Endothelial cell of umbilical vein (primary cell): ENCODE measurements at regions not wholly inside any gene's neighbourhood (a gene's known extent, or its start where the extent isn't known, plus 50 kb on each side); places are given as distances from the start of the nearest gene placed in this dataset.

ENCODE experiments used
- BruUV-seq: library from RNA; stranded (reverse); fragments of 400-500 nt; replicated peaks from 2 replicates; lab custom pipeline; 2021; lab: Mats Ljungman, UMichigan
- CTCF ChIA-PET: fragments of 300-600, 350-600 bp; sonication (Branson Sonifier 250); formaldehyde crosslinking; loops from one replicate; lab custom pipeline; 2021; ENCODE audit warnings: antibody characterized with exemption, inconsistent platforms; lab: Charles Lee
- POLR2A ChIA-PET: fragments of 300-600, 350-600 bp; sonication (Branson Sonifier 250); formaldehyde crosslinking; loops from one replicate; lab custom pipeline; 2021; ENCODE audit warnings: antibody characterized with exemption, inconsistent platforms; lab: Charles Lee
- DNase-seq: peaks from one replicate; pipeline ENCODE4 v3.0.0-alpha.2; 2011; ENCODE audit warnings: low read depth, low spot score
- FAIRE-seq: peaks from 2 replicates; lab custom pipeline; 2011; peaks lifted over from hg19 to GRCh38; lab: Jason Lieb, UNC
- H2AFZ ChIP-seq: 2 replicates; pipeline ENCODE4 v1.6.0; 2012; ENCODE audit warnings: low read depth, low read length, control low read depth, inconsistent platforms
- H3K27ac ChIP-seq: 2 replicates; pipeline ENCODE4 v1.5.1; 2011; ENCODE audit warnings: low read depth, mild to moderate bottlenecking, control low read depth, low read length, moderate library complexity; ENCODE audit not compliant: insufficient read depth
- H3K27me3 ChIP-seq, 2 experiments: 2 replicates each; pipeline versions ENCODE4 v1.6.0 to v1.6.1; 2011; ENCODE audit warnings: low read length in 2 of 2, mixed read lengths in 1 of 2; ENCODE audit not compliant: control insufficient read depth in 2 of 2, insufficient read depth in 2 of 2
- H3K36me3 ChIP-seq, 2 experiments: 2 replicates in 1 of 2; 3 replicates in 1 of 2; pipeline ENCODE4 v1.5.1; 2011; ENCODE audit warnings: low read length in 2 of 2, mild to moderate bottlenecking in 1 of 2, moderate library complexity in 1 of 2; ENCODE audit not compliant: control insufficient read depth in 2 of 2, insufficient read depth in 2 of 2; ENCODE audit errors: extremely low read depth in 1 of 2
- H3K4me1 ChIP-seq: 3 replicates; pipeline ENCODE4 v1.5.1; 2011; ENCODE audit warnings: mild to moderate bottlenecking, low read length; ENCODE audit not compliant: control insufficient read depth, insufficient read depth; ENCODE audit errors: extremely low read depth
- H3K4me2 ChIP-seq: 2 replicates; pipeline ENCODE4 v1.6.1; 2011; ENCODE audit warnings: low read length, control low read depth, mixed read lengths; ENCODE audit not compliant: insufficient read depth
- H3K4me3 ChIP-seq, 3 experiments: fragments of 200-600 bp in 1 of 3; sonication (generic), shearing (Covaris generic) in 1 of 3; replicated peaks in 1 of 3; 2 replicates each; pipeline ENCODE4 v1.5.1; 2011 to 2016; ENCODE audit warnings: control low read depth in 3 of 3, low read length in 3 of 3, mild to moderate bottlenecking in 2 of 3, inconsistent platforms in 1 of 3, low read depth in 1 of 3, moderate library complexity in 1 of 3; ENCODE audit not compliant: insufficient read depth in 1 of 3
- H3K79me2 ChIP-seq: 2 replicates; pipeline ENCODE4 v1.6.0; 2012; ENCODE audit warnings: low read length, inconsistent platforms; ENCODE audit not compliant: control insufficient read depth, insufficient read depth
- H3K9ac ChIP-seq: replicated peaks from 2 replicates; pipeline ENCODE3; 2011; ENCODE audit warnings: low read length, control low read depth; ENCODE audit not compliant: insufficient read depth; ENCODE audit errors: extremely low read depth
- H3K9me1 ChIP-seq: replicated peaks from 3 replicates; pipeline ENCODE4 v1.6.0; 2011; ENCODE audit warnings: mild to moderate bottlenecking, low read length; ENCODE audit not compliant: control insufficient read depth, insufficient read depth; ENCODE audit errors: extremely low read depth
- H3K9me3 ChIP-seq: replicated peaks from 2 replicates; pipeline ENCODE4 v1.5.1; 2012; ENCODE audit warnings: low read length, inconsistent platforms; ENCODE audit not compliant: control insufficient read depth, insufficient read depth
- H4K20me1 ChIP-seq: replicated peaks from 2 replicates; pipeline ENCODE3; 2011; ENCODE audit warnings: mild to moderate bottlenecking, low read length; ENCODE audit not compliant: control insufficient read depth, insufficient read depth; ENCODE audit errors: extremely low read depth
- EZH2 ChIP-seq: IDR thresholded peaks from 2 replicates; pipeline ENCODE4 v1.6.1; 2012; ENCODE audit warnings: borderline replicate concordance, low read depth, mild to moderate bottlenecking, moderate library complexity, low read length, inconsistent platforms; ENCODE audit not compliant: severe bottlenecking
- FOS ChIP-seq: IDR thresholded peaks from 2 replicates; pipeline ENCODE4 v1.6.1; 2011; ENCODE audit warnings: mild to moderate bottlenecking, low read length, moderate library complexity, borderline replicate concordance; ENCODE audit not compliant: insufficient read depth
- GATA2 ChIP-seq: IDR thresholded peaks from 2 replicates; pipeline ENCODE4 v1.7.0; 2011; ENCODE audit warnings: low read depth, mild to moderate bottlenecking, moderate library complexity, mixed read lengths, low read length; ENCODE audit not compliant: insufficient read length, insufficient read depth
- JUN ChIP-seq: IDR thresholded peaks from 2 replicates; pipeline ENCODE4 v1.6.1; 2011; ENCODE audit warnings: borderline replicate concordance, low read depth; ENCODE audit not compliant: insufficient read length, insufficient read depth
- MYC ChIP-seq: IDR thresholded peaks from one replicate; pipeline ENCODE4 v1.6.1; 2011; ENCODE audit warnings: mild to moderate bottlenecking, low read depth, low read length
- POLR2A ChIP-seq: IDR thresholded peaks from 2 replicates; pipeline ENCODE4 v1.6.1; 2012; ENCODE audit warnings: low read depth, mild to moderate bottlenecking, control low read depth, low read length
- POLR2AphosphoS5 ChIP-seq: IDR thresholded peaks from 2 replicates; pipeline ENCODE4 v1.6.1; 2012; ENCODE audit warnings: low read depth, mild to moderate bottlenecking, control low read depth, low read length, moderate library complexity; ENCODE audit not compliant: insufficient read depth
- dilution Hi-C: fragments of 300-500 bp; cut with MboI; formaldehyde crosslinking; loops from one replicate; pipeline ENCODE4 v1.15.0; 2019; ENCODE audit warnings: low sequenced_read_pairs; ENCODE audit not compliant: extremely low pct_ligation_motif_present
- intact Hi-C: fragments of 100-400 bp; cut with micrococcal nuclease; formaldehyde crosslinking; loops from one replicate; pipeline ENCODE4 v1.10.0; 2022
- TF ChIP-seq, protein P1 (sequence below), 2 donors: IDR thresholded peaks; 1 replicate in 1 of 2; 2 replicates in 1 of 2; pipeline ENCODE4 v1.5.1; 2011; ENCODE audit warnings: low read length in 2 of 2, mild to moderate bottlenecking in 2 of 2, moderate library complexity in 2 of 2, control low read depth in 1 of 2, inconsistent platforms in 1 of 2, low read depth in 1 of 2; ENCODE audit not compliant: insufficient read depth in 1 of 2; ENCODE audit errors: extremely low read depth in 1 of 2
- TF ChIP-seq, protein P2 (sequence below): IDR thresholded peaks from 2 replicates; pipeline ENCODE4 v1.6.1; 2011; ENCODE audit not compliant: insufficient read depth, insufficient read length

DNA sequence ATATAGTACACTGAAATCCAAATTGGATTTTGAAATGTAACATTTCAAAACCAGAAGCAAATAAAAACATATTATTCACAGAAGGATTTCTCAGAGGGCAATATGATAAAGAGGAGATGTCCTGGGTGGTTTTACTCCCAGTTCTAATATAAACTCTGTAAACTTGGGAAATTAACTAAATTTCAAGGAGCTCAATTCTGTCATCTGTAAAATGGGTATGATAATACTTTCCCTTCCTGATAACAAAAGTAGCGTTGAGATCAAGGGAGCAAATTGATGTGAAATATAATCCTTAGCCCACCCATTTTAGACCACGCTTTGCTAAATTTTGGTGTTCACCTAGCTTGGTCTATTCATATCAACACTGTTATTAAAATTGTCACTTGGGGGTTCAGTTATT, 192.5 kb upstream of the BTG1 start:
- no peak for TF ChIP-seq FOS
- TF ChIP-seq EZH2: no peak
- no peak for TF ChIP-seq GATA2
- no peak for TF ChIP-seq POLR2AphosphoS5
- Histone ChIP-seq H4K20me1 (no peaks in the 10 kb centered on the region), H3K4me3 (no peak overlapping the region), H3K4me1 (peaks cover 9% of the 10 kb centered on the region), H3K9me1 (no peaks in the 10 kb centered on the region), H2AFZ (no peak overlapping the region), H3K36me3 (no peaks in the 10 kb centered on the region), H3K4me2 (no peak overlapping the region), H3K9me3 (no peaks in the 10 kb centered on the region), H3K27ac (no peak overlapping the region), H3K9ac (no peak overlapping the region), H3K79me2 (no peaks in the 10 kb centered on the region), H3K27me3 (no peaks in the 10 kb centered on the region)
- DNase-seq (no peak), FAIRE-seq (no peak)
- POLR2A ChIA-PET: no interaction called here
- BruUV-seq: no TSS peak
- CTCF ChIA-PET: no interaction called here
- intact Hi-C loops (no loop called here), dilution Hi-C loops (no loop called here)

DNA sequence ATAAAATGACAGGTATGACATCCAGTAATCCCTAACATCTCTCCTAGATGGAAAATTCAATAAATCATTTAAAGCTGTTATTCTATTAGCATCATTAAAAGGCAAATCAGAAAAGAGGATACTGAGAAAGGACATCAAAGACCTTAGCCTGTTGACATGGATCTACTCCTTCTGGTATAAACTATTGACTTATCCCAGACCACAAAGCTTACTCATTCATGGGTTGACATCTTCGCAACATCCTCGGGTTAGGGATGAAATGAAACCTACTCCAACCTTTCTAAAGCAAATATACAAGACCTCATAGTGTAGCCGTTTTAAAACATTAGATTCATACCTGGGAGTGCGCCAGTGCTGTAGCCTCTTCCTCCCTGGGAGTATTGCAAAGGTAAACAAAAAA, 191.5 kb upstream of the BTG1 start:
- Histone ChIP-seq H3K4me3 (no peak overlapping the region), H2AFZ (no peak overlapping the region), H3K4me2 (no peak overlapping the region), H3K27me3 (no peaks in the 10 kb centered on the region), H3K4me1 (peaks cover 9% of the 10 kb centered on the region), H3K79me2 (no peaks in the 10 kb centered on the region), H3K36me3 (no peaks in the 10 kb centered on the region), H3K9me3 (no peaks in the 10 kb centered on the region), H3K9me1 (no peaks in the 10 kb centered on the region), H4K20me1 (no peaks in the 10 kb centered on the region), H3K9ac (no peak overlapping the region), H3K27ac (no peak overlapping the region)
- DNase-seq: no peak
- intact Hi-C loops (no loop called here), dilution Hi-C loops (no loop called here)
- ChIA-PET POLR2A (no interaction called here), CTCF (no interaction called here)
- no peak for FAIRE-seq
- TF ChIP-seq POLR2AphosphoS5 (no peak), MYC (no peak), POLR2A (no peak), JUN (no peak), FOS (no peak), EZH2 (no peak), GATA2 (no peak)
- TF ChIP-seq, protein P1, sequence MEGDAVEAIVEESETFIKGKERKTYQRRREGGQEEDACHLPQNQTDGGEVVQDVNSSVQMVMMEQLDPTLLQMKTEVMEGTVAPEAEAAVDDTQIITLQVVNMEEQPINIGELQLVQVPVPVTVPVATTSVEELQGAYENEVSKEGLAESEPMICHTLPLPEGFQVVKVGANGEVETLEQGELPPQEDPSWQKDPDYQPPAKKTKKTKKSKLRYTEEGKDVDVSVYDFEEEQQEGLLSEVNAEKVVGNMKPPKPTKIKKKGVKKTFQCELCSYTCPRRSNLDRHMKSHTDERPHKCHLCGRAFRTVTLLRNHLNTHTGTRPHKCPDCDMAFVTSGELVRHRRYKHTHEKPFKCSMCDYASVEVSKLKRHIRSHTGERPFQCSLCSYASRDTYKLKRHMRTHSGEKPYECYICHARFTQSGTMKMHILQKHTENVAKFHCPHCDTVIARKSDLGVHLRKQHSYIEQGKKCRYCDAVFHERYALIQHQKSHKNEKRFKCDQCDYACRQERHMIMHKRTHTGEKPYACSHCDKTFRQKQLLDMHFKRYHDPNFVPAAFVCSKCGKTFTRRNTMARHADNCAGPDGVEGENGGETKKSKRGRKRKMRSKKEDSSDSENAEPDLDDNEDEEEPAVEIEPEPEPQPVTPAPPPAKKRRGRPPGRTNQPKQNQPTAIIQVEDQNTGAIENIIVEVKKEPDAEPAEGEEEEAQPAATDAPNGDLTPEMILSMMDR (IDR thresholded peaks at IDR 0.05; ENCODE audit: extremely low read depth in 1 of 2, insufficient read depth in 1 of 2, low read depth in 1 of 2, low read length in 2 of 2): no peak
- TF ChIP-seq, protein P2, sequence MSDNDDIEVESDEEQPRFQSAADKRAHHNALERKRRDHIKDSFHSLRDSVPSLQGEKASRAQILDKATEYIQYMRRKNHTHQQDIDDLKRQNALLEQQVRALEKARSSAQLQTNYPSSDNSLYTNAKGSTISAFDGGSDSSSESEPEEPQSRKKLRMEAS: no peak
- BruUV-seq: no TSS peak
